ENCODE measurements at regions not wholly inside any gene's neighbourhood (a gene's known extent, or its start where the extent isn't known, plus 50 kb on each side); places are given as distances from the start of the nearest gene placed in this dataset.

DNA sequence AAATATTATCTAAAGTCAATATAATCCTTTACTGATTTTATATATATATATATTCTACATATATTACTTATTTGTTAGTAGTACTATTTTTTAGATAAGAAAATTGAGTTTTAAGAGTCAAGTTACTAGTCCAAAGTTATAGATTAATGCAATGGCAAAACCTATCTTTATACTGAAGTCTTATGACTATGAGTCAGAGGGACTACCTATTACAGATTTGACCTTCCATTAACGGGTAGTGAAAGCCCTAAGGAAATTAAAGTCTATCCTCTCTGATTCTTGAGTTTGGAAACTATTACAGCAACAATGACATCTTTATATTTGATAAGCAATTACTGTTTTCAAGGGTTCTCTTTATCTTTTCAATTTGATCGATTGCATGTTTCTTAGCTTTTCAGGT is 315.8 kb downstream of the CASP12 start:
- TF ChIP-seq, protein P1, sequence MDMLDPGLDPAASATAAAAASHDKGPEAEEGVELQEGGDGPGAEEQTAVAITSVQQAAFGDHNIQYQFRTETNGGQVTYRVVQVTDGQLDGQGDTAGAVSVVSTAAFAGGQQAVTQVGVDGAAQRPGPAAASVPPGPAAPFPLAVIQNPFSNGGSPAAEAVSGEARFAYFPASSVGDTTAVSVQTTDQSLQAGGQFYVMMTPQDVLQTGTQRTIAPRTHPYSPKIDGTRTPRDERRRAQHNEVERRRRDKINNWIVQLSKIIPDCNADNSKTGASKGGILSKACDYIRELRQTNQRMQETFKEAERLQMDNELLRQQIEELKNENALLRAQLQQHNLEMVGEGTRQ (IDR thresholded peaks at IDR 0.05; ENCODE audit: low read depth, low read length) = no peak
- TF ChIP-seq RAD21 (IDR thresholded peaks at IDR 0.05; ENCODE audit: low read length) = no peak
- TF ChIP-seq, protein P2, sequence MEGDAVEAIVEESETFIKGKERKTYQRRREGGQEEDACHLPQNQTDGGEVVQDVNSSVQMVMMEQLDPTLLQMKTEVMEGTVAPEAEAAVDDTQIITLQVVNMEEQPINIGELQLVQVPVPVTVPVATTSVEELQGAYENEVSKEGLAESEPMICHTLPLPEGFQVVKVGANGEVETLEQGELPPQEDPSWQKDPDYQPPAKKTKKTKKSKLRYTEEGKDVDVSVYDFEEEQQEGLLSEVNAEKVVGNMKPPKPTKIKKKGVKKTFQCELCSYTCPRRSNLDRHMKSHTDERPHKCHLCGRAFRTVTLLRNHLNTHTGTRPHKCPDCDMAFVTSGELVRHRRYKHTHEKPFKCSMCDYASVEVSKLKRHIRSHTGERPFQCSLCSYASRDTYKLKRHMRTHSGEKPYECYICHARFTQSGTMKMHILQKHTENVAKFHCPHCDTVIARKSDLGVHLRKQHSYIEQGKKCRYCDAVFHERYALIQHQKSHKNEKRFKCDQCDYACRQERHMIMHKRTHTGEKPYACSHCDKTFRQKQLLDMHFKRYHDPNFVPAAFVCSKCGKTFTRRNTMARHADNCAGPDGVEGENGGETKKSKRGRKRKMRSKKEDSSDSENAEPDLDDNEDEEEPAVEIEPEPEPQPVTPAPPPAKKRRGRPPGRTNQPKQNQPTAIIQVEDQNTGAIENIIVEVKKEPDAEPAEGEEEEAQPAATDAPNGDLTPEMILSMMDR (conservative IDR thresholded peaks at IDR 0.05; ENCODE audit: low read depth, low read length) = no peak
- TF ChIP-seq RCOR1 (IDR thresholded peaks at IDR 0.05; ENCODE audit: insufficient replicate concordance, low read length) = no peak
- no peak for TF ChIP-seq MAZ (IDR thresholded peaks at IDR 0.05; ENCODE audit: borderline replicate concordance, low read depth, low read length)
- TF ChIP-seq NFE2L2 (IDR thresholded peaks at IDR 0.05; ENCODE audit: low read depth, low read length) = no peak
- no peak for TF ChIP-seq BHLHE40 (IDR thresholded peaks at IDR 0.05; ENCODE audit: low read depth, low read length)
- no peak for TF ChIP-seq RFX5 (IDR thresholded peaks at IDR 0.05; ENCODE audit: low read depth, low read length)
- no peak for TF ChIP-seq FOS (IDR thresholded peaks at IDR 0.05; ENCODE audit: low read depth, low read length)
- no peak for TF ChIP-seq MAFK (IDR thresholded peaks at IDR 0.05; ENCODE audit: low read depth, low read length)
- TF ChIP-seq CEBPB (IDR thresholded peaks at IDR 0.05; ENCODE audit: low read depth, low read length) = no peak

Data from IMR-90 (cell line).